GM03348 (cell line): ENCODE measurements at regions not wholly inside any gene's neighbourhood (a gene's known extent, or its start where the extent isn't known, plus 50 kb on each side); places are given as distances from the start of the nearest gene placed in this dataset.

Source experiments
- DNase-seq: peaks from one replicate; pipeline ENCODE4 v3.0.0; 2012; ENCODE audit warnings: low spot score

GRCh38 chr1:5465281-5465711 is 526.9 kb downstream of the NPHP4 start:
- no peak for DNase-seq

GRCh38 chr1:5464366-5464765 is 527.9 kb downstream of the NPHP4 start:
- no peak for DNase-seq

- no peak for DNase-seq
Observed at GRCh38 chr1:5460974-5461373, 531.3 kb downstream of the NPHP4 start.

- no peak for DNase-seq
Observed at GRCh38 chr1:5459839-5460610, 532.2 kb downstream of the NPHP4 start.

- no peak for DNase-seq
Observed at GRCh38 chr1:5458248-5458647, 534.0 kb downstream of the NPHP4 start.

GRCh38 chr1:5456090-5456811 is 536.0 kb downstream of the NPHP4 start:
- no peak for DNase-seq

GRCh38 chr1:5455651-5456050 is 536.6 kb downstream of the NPHP4 start:
- DNase-seq, result no peak

- DNase-seq, result no peak
Observed at GRCh38 chr1:5455056-5455455, 537.2 kb downstream of the NPHP4 start.

GRCh38 chr1:5453347-5453746 is 538.9 kb downstream of the NPHP4 start:
- no peak for DNase-seq

- DNase-seq, result no peak
Observed at GRCh38 chr1:5451671-5452070, 540.6 kb downstream of the NPHP4 start.

- no peak for DNase-seq
Observed at GRCh38 chr1:5448486-5448885, 543.7 kb downstream of the NPHP4 start.

GRCh38 chr1:5447503-5447960 is 544.7 kb downstream of the NPHP4 start:
- DNase-seq, result no peak

- DNase-seq, result no peak
Observed at GRCh38 chr1:5444396-5444795, 547.8 kb downstream of the NPHP4 start.

GRCh38 chr1:5436808-5437207 is 555.4 kb downstream of the NPHP4 start:
- no peak for DNase-seq

GRCh38 chr1:5435414-5435813 is 556.8 kb downstream of the NPHP4 start:
- no peak for DNase-seq

- no peak for DNase-seq
Observed at GRCh38 chr1:5432436-5432835, 559.8 kb downstream of the NPHP4 start.

- no peak for DNase-seq
Observed at GRCh38 chr1:5430911-5431697, 561.1 kb downstream of the NPHP4 start.

- no peak for DNase-seq
Observed at GRCh38 chr1:5430136-5430535, 562.1 kb downstream of the NPHP4 start.

GRCh38 chr1:5428351-5428750 is 563.9 kb downstream of the NPHP4 start:
- DNase-seq, result no peak

GRCh38 chr1:5427026-5427613 is 565.1 kb downstream of the NPHP4 start:
- no peak for DNase-seq

GRCh38 chr1:5424802-5425703 is 567.2 kb downstream of the NPHP4 start:
- DNase-seq, result no peak
